GM12878 (cell line): ENCODE measurements at regions not wholly inside any gene's neighbourhood (a gene's known extent, or its start where the extent isn't known, plus 50 kb on each side); places are given as distances from the start of the nearest gene placed in this dataset.

Experiments
- ATAC-seq: fragments of 200-7000 bp; cut with Tn5 transposase; 3 replicates; pipeline ENCODE4 v1.9.1; 2020; ENCODE audit warnings: mild to moderate bottlenecking, moderate library complexity
- BruUV-seq: library from RNA; stranded (reverse); fragments of 400-500 nt; replicated peaks from 2 replicates; lab custom pipeline; 2021; lab: Mats Ljungman, UMichigan
- CTCF ChIA-PET: fragments of 300-600 bp; sonication (Branson Sonifier 250); formaldehyde crosslinking; extraction: SDS; loops from one replicate; lab custom pipeline; 2021; ENCODE audit warnings: inconsistent platforms; lab: Yijun Ruan, JAX
- POLR2A ChIA-PET: fragments of 350-600 bp; formaldehyde crosslinking; extraction: SDS; loops from one replicate; lab custom pipeline; 2021; ENCODE audit warnings: inconsistent platforms; lab: Charles Lee
- RAD21 ChIA-PET: fragments of 300-600 bp; sonication (Branson Sonifier 250); formaldehyde crosslinking; loops from one replicate; lab custom pipeline; 2023; ENCODE audit warnings: antibody characterized with exemption; ENCODE audit not compliant: unreplicated experiment; lab: Charles Lee
- SMC1A ChIA-PET: fragments of 300-600 bp; sonication (Branson Sonifier 250); formaldehyde crosslinking; loops from one replicate; lab custom pipeline; 2023; ENCODE audit not compliant: unreplicated experiment, uncharacterized antibody; lab: Charles Lee
- DNase-seq: peaks from one replicate; pipeline ENCODE4 v3.0.0-alpha.2; 2011; ENCODE audit warnings: low read depth, low spot score
- FAIRE-seq: peaks from 3 replicates; lab custom pipeline; 2011; peaks lifted over from hg19 to GRCh38; lab: Jason Lieb, UNC
- H2AFZ ChIP-seq: 2 replicates; pipeline ENCODE4 v1.6.0; 2011; ENCODE audit warnings: low read depth, low read length, control low read depth; ENCODE audit not compliant: control insufficient read depth
- H3K27ac ChIP-seq: 2 replicates; pipeline ENCODE4 v1.5.1; 2011; ENCODE audit warnings: control low read depth; ENCODE audit not compliant: control insufficient read depth, insufficient read depth
- H3K27me3 ChIP-seq, 2 experiments: replicated peaks in 1 of 2; 2 replicates each; pipeline versions ENCODE4 v1.6.0 to v1.6.1; 2011; ENCODE audit warnings: low read length in 1 of 2; ENCODE audit not compliant: control insufficient read depth in 2 of 2, insufficient read depth in 2 of 2
- H3K36me3 ChIP-seq, 2 experiments: 2 replicates each; pipeline ENCODE4 v1.5.1; 2011; ENCODE audit warnings: low read length in 1 of 2; ENCODE audit not compliant: control insufficient read depth in 2 of 2, insufficient read depth in 2 of 2
- H3K4me1 ChIP-seq: 2 replicates; pipeline ENCODE4 v1.6.1; 2011; ENCODE audit warnings: mild to moderate bottlenecking, low read length, moderate library complexity, mixed read lengths; ENCODE audit not compliant: control insufficient read depth, insufficient read depth
- H3K4me2 ChIP-seq: 2 replicates; pipeline ENCODE4 v1.6.0; 2011; ENCODE audit warnings: control low read depth; ENCODE audit not compliant: control insufficient read depth, insufficient read depth
- H3K4me3 ChIP-seq: fragments of 200-600 bp; sonication (generic); 2 replicates; pipeline ENCODE4 v1.5.1; 2016
- H3K79me2 ChIP-seq: 2 replicates; pipeline ENCODE4 v1.6.0; 2011; ENCODE audit warnings: low read length; ENCODE audit not compliant: control insufficient read depth, insufficient read depth
- H3K9ac ChIP-seq: 2 replicates; pipeline ENCODE4 v1.8.0; 2011; ENCODE audit warnings: low read length, control low read depth, mixed read lengths; ENCODE audit not compliant: control insufficient read depth, insufficient read depth
- H3K9me3 ChIP-seq: replicated peaks from 3 replicates; pipeline ENCODE4 v1.5.1; 2011; ENCODE audit warnings: mild to moderate bottlenecking, low read length; ENCODE audit not compliant: control insufficient read depth, insufficient read depth
- H4K20me1 ChIP-seq: 2 replicates; pipeline ENCODE4 v1.6.0; 2011; ENCODE audit not compliant: control insufficient read depth, insufficient read depth
- CBX3 ChIP-seq: fragments of 200-600 bp; sonication (generic); IDR thresholded peaks from 2 replicates; pipeline ENCODE4 v1.6.1; 2016; ENCODE audit warnings: low read depth, borderline replicate concordance
- HDAC6 ChIP-seq: fragments of 200-600 bp; sonication (generic); IDR thresholded peaks from one replicate; pipeline ENCODE4 v1.8.0; 2017; ENCODE audit warnings: antibody characterized with exemption; ENCODE audit not compliant: unreplicated experiment
- IRF4 ChIP-seq: IDR thresholded peaks from 2 replicates; pipeline ENCODE4 v1.6.1; 2011; ENCODE audit warnings: low read depth, low read length
- KDM1A ChIP-seq: fragments of 200-600 bp; sonication (generic); IDR thresholded peaks from 2 replicates; pipeline ENCODE4 v1.6.1; 2016; ENCODE audit warnings: borderline replicate concordance
- WGBS: methylation state at CpG from one replicate; pipeline ENCODE4 v1.1.6; 2016; ENCODE audit warnings: low lambda C conversion rate; ENCODE audit not compliant: insufficient replicate concordance, insufficient coverage; ENCODE audit errors: missing lambda C conversion rate; 5-methylcytosine and 5-hydroxymethylcytosine counted together
- in situ Hi-C: fragments of 300-500 bp; cut with MboI; formaldehyde crosslinking; loops from 9 replicates; pipeline ENCODE4 v1.14.3; 2018; ENCODE audit warnings: mixed read lengths
- intact Hi-C: fragments of 100-400 bp; cut with micrococcal nuclease; formaldehyde crosslinking; loops from one replicate; pipeline ENCODE4 v1.14.2; 2022; ENCODE audit not compliant: unreplicated experiment
- TF ChIP-seq, protein P1 (sequence below): IDR thresholded peaks from 2 replicates; pipeline ENCODE4 v1.6.1; 2011; ENCODE audit warnings: borderline replicate concordance, low read depth, mild to moderate bottlenecking, moderate library complexity, low read length; ENCODE audit not compliant: insufficient read depth, poor library complexity, severe bottlenecking
- TF ChIP-seq, protein P2 (sequence below): fragments of 450-650 bp; IDR thresholded peaks from 2 replicates; pipeline ENCODE4 v1.6.1; 2017; ENCODE audit warnings: low read depth, mild to moderate bottlenecking, moderate library complexity
- TF ChIP-seq, protein P3 (sequence below): fragments of 450-650 bp; IDR thresholded peaks from 2 replicates; pipeline ENCODE4 v1.6.1; 2016; ENCODE audit warnings: mild to moderate bottlenecking

DNA sequence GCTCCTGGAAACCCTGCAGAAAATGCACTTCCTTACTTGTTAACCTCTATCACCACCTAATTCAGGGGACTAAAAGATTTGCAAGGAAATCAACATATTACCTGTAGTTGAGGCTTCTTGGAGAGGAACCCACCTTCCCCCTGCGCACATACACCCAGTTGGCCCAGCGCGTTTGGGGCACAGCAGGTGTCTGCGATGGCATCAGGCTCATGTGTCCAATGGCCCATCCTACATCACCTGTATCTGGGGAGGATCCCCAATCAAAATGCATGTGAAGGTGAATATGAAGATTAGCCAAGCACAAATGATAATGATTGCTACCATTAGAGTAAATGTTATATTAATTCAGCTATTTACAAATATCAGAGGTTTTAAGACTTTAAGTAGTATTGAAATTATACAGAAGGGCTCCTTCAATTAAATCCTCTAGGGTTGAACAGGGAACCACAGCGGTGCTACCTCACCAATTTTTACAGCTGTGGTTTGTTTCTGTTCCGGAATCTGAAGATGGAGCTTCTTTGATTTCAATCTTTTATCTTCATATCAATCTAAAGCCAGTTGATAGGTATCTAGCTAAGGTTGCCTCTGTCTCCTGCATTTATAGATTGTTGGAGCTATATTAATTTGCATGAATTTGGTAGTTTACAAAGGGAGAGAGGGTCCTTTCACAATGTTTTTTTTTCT lies 486.0 kb downstream of the RNF144A start:
- TF ChIP-seq HDAC6 (no peak), KDM1A (no peak), IRF4 (no peak), CBX3 (no peak)
- TF ChIP-seq, protein P1, sequence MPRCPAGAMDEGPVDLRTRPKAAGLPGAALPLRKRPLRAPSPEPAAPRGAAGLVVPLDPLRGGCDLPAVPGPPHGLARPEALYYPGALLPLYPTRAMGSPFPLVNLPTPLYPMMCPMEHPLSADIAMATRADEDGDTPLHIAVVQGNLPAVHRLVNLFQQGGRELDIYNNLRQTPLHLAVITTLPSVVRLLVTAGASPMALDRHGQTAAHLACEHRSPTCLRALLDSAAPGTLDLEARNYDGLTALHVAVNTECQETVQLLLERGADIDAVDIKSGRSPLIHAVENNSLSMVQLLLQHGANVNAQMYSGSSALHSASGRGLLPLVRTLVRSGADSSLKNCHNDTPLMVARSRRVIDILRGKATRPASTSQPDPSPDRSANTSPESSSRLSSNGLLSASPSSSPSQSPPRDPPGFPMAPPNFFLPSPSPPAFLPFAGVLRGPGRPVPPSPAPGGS, result no peak
- TF ChIP-seq, protein P2, sequence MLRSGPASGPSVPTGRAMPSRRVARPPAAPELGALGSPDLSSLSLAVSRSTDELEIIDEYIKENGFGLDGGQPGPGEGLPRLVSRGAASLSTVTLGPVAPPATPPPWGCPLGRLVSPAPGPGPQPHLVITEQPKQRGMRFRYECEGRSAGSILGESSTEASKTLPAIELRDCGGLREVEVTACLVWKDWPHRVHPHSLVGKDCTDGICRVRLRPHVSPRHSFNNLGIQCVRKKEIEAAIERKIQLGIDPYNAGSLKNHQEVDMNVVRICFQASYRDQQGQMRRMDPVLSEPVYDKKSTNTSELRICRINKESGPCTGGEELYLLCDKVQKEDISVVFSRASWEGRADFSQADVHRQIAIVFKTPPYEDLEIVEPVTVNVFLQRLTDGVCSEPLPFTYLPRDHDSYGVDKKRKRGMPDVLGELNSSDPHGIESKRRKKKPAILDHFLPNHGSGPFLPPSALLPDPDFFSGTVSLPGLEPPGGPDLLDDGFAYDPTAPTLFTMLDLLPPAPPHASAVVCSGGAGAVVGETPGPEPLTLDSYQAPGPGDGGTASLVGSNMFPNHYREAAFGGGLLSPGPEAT, result no peak
- TF ChIP-seq, protein P3, sequence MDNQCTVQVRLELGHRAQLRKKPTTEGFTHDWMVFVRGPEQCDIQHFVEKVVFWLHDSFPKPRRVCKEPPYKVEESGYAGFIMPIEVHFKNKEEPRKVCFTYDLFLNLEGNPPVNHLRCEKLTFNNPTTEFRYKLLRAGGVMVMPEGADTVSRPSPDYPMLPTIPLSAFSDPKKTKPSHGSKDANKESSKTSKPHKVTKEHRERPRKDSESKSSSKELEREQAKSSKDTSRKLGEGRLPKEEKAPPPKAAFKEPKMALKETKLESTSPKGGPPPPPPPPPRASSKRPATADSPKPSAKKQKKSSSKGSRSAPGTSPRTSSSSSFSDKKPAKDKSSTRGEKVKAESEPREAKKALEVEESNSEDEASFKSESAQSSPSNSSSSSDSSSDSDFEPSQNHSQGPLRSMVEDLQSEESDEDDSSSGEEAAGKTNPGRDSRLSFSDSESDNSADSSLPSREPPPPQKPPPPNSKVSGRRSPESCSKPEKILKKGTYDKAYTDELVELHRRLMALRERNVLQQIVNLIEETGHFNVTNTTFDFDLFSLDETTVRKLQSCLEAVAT, result no peak
- BruUV-seq, result no TSS peak
- no peaks in the 10 kb centered on the region for H3K4me1 ChIP-seq
- 59% methylated on average over 6 of the region's 6 CpGs for WGBS
- no peaks in the 10 kb centered on the region; the same call in 2 of the 3 replicates for H3K9me3 ChIP-seq
- H3K4me2 ChIP-seq, result no peak overlapping the region
- no peak overlapping the region for H3K9ac ChIP-seq
- no peaks in the 10 kb centered on the region; the same call in 1 of the 2 replicates for H4K20me1 ChIP-seq
- H3K27me3 ChIP-seq, result no peaks in the 10 kb centered on the region; a peak in 1 of 4 replicates
- H3K79me2 ChIP-seq, result no peaks in the 10 kb centered on the region
- DNase-seq (no peak), FAIRE-seq (no peak), ATAC-seq (no peak)
- no peak overlapping the region for H3K27ac ChIP-seq
- SMC1A ChIA-PET, result interaction anchor here (1.2 kb wide), 1 partner anchor 1005 kb away, joined by 3 read pairs; no protein-coding TSS in a partner anchor
- RAD21 ChIA-PET, result no interaction called here
- intact Hi-C loops, result no loop called here
- POLR2A ChIA-PET, result no interaction called here
- in situ Hi-C loops, result no loop called here
- H3K36me3 ChIP-seq, result no peaks in the 10 kb centered on the region
- CTCF ChIA-PET, result no interaction called here
- no peak overlapping the region for H2AFZ ChIP-seq
- H3K4me3 ChIP-seq, result no peak overlapping the region
